Inflammatory macrophage treated with lipopolysaccharide for 1 hour (primary cell): ENCODE measurements at regions not wholly inside any gene's neighbourhood (a gene's known extent, or its start where the extent isn't known, plus 50 kb on each side); places are given as distances from the start of the nearest gene placed in this dataset.

Source experiments
- DNase-seq, 2 donors: peaks; one replicate each; pipeline ENCODE4 v3.0.0-alpha.2; 2020 to 2022

DNA sequence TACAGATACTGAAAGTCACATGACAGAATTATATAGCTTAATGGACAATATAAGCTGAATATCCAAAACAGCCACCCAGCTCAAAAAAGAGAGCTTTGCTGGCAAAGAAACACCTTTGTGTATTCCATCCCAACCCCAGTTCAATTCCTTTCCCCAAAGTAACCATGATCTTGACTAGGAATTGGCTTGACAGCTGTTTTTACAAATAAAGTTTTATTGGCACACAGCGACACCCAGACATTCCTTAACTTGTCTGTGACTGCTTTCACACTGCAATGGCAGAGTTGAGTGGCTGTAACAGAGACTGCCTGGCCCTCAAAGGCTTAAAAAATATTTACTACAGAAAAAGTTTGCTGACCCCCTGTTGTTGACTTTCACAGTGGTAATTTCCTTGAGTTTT, 264.0 kb upstream of the TSHZ2 start:
- no peak for DNase-seq

GRCh38 chr20:52704553-52704952, 267.6 kb upstream of the TSHZ2 start:
- DNase-seq, result no peak

DNA sequence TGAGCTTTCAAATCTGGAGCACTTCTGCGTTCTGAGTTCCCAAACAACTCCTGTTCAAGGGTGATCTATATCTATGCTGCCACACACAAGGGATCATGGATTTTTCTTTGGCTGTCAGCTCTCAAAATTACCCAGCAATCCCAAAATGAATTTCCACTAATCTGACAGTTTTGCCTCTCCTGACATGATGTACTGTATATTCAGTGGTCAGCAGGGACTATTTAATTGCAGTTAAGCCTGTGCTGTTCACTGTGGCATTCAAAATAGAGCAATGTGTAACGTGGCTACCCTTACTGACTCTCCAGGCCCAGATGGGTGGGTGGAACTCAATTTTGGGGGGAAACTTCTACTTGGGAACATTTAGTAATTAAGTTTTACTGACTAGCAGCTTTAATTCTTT, 283.8 kb upstream of the TSHZ2 start:
- DNase-seq, result no peak

- no peak for DNase-seq
Observed at GRCh38 chr20:52684905-52685304, 287.3 kb upstream of the TSHZ2 start.

DNA sequence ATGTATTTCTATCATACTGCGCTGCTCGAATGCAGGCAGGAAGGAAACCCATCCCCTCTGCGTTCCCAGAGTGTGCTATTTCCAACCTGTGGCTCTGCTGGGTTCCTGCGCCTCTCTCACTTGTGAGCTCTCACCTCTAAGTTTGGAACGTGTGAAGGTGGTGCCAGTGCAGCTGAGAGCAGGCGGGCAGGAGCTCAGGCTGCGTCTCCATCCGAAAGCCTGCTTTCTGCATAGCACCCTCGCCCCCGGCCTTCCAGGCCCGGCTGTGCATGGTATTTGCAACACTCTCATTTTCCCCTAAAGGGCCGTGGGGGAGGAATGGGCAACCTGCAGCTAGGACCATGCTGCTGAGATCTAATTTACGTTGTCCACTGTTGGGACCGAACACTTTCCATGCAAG, 288.0 kb upstream of the TSHZ2 start:
- DNase-seq, result no peak

DNA sequence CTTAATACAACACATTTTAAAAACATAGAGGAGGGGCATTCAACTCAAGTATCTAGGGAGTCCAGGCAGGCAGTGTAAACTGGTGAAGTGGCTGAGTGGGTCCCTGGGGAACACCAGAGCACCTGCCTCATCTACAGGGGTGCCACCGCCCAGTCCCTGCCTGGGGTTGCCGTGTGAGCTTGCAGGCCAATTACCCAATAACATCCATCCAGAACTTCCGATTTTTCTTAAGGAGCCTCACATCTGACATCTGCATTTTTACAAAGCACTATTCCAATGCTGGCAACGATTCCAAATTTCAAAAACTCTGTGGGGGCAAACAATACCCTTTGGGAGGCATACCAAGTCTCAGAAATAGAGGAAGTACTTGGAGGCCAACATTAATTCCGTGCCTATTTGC, 288.4 kb upstream of the TSHZ2 start:
- peak in 1 of 2 donors; percentile 7 for DNase-seq

GRCh38 chr20:52682237-52682636, 289.9 kb upstream of the TSHZ2 start:
- peak; percentile 22 to 48 for DNase-seq

- no peak for DNase-seq
Observed at GRCh38 chr20:52681288-52681687, 290.9 kb upstream of the TSHZ2 start.

DNA sequence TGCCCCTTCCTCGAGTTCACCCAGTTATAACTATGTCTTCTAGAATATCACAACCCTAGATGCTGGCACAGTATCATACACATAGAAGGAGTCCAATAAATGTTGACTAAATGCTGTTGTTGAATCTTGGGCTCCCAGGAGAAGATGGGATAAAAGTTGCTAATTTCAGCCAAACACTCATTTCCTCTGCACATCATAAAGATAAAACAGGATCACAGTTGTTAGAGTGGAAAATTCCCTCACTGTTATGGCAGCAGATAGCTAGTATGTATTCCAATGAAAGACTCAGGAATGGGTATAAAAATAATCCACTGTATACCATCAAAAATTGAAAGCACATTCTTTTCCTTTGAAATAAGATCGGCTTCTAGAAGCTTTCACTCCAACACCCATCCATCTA, 294.9 kb upstream of the TSHZ2 start:
- no peak for DNase-seq

GRCh38 chr20:52676283-52676995, 295.7 kb upstream of the TSHZ2 start:
- DNase-seq, result no peak

GRCh38 chr20:52675375-52675774, 296.8 kb upstream of the TSHZ2 start:
- DNase-seq, result peak; percentile 60 to 84

GRCh38 chr20:52668626-52669025, 303.5 kb upstream of the TSHZ2 start:
- no peak for DNase-seq

- no peak for DNase-seq
Observed at GRCh38 chr20:52667358-52667757, 304.8 kb upstream of the TSHZ2 start.

DNA sequence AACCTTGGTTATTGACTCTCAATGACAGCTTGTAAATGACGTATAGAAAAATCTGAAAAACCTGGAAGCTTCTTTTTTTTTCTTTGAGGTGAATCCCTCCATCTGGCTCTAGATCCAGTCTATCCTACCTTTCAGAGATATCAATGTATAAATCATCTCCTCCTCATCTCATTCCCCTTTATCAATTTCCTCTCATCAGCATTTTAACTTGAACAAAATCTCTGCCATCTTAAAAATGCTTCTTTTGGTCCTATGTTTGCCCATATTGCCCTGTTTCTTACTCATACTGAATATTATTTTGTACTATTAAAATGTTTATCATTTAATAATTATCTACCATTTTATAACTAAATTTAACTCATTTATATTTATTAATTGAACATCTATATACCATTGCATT, 306.7 kb upstream of the TSHZ2 start:
- DNase-seq, result no peak

DNA sequence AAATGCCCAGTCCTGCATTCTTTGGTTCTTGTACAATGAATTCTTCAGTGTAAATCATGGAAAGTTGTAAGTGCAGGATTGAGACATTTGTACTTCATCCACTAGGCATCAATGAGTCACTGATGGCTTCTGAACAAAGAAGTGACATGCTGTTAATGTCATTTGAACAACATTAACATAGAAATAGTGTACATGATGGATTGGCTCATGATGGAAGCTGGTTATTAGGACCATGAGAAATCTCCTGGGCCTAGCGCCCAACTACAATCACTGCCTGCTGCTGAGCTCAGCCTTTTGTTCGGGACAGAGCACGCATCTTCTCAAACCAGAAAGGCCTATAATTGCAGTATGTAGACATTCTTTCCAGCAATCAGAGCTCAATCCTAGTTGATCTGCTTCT, 316.8 kb upstream of the TSHZ2 start:
- DNase-seq, result no peak

- DNase-seq, result peak; percentile 20 to 56
Observed at GRCh38 chr20:52654567-52654966, 317.6 kb upstream of the TSHZ2 start.

GRCh38 chr20:52652271-52652670, 319.9 kb upstream of the TSHZ2 start:
- peak; percentile 41 to 61 for DNase-seq

GRCh38 chr20:52649727-52650126, 322.4 kb upstream of the TSHZ2 start:
- no peak for DNase-seq

DNA sequence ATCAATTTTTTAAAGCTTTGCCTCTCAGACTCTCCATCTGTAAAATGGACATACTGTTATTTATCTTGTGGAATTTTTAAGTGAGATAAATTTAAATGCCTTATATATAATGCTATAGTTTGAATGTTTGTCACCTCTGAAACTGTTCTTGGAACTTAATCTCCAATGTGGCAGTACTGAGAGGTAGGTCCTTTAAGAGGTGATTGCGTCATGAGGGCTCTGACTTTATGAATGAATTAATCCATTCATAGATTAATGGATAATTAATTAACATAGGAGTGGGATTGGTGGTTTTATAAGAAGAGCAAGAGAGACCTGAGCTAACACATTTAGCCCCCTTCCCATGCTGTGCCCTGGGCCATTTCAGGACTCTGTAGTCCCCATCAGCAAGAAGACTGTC, 326.3 kb upstream of the TSHZ2 start:
- DNase-seq, result no peak

DNA sequence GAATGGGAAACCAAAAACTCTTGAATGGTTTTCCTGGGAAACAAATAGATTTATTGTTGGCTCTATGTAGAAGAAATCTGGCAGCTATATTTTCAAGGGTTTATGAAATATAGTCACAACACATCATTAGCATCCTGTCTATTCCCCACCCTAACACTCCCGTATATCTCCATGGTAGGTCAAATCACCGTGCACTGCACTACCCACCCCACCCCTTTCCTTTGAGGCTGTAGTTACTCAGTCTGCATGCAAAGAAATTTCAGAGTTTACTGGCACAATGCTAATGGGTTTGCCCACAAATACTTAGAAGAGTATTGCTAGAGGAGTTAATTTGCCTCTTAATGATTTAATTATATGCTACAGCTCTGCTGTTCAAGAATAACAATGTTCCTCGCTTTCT, 329.1 kb upstream of the TSHZ2 start:
- DNase-seq, result no peak

- DNase-seq, result no peak
Observed at GRCh38 chr20:52637201-52637600, 335.0 kb upstream of the TSHZ2 start.

DNA sequence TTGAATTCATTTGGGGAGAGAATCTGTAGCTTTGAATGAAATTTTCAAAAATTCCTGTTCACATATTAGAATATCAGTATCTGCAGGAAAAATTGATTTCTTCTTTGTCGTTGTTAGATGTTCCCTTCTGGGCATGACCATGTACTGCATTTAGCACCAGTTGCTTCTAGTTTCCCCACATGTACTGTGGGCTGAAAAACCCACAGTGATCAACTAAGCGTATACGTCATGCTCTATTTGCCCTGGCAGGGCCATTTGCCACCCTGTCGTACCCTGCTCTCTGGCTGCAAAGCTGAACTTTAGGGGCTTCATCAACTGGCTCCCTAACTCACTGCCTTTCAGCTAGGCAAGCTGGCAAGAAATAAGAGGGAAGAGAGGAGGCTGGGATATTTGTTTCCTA, 340.7 kb upstream of the TSHZ2 start:
- no peak for DNase-seq

DNA sequence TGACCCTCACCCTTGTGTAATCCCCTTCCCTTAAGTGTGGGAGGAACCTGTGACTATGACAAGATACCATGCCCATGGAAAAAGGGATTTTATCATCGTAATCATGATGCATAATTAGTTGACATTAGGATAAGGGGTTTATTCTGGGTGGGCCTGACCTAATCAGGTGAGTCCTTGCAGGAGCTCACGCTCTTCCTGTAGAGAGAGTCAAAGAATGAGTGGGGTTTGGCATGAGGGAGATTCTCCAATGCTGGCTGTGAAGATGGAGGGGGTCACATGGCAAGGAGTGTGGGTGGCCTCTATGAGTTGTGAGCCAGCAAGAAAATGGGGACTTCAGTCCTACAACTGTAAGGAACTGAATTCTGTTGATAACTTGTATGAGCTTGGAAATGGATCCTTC, 342.0 kb upstream of the TSHZ2 start:
- DNase-seq, result no peak

- DNase-seq, result no peak
Observed at GRCh38 chr20:52624281-52624680, 347.9 kb upstream of the TSHZ2 start.

DNA sequence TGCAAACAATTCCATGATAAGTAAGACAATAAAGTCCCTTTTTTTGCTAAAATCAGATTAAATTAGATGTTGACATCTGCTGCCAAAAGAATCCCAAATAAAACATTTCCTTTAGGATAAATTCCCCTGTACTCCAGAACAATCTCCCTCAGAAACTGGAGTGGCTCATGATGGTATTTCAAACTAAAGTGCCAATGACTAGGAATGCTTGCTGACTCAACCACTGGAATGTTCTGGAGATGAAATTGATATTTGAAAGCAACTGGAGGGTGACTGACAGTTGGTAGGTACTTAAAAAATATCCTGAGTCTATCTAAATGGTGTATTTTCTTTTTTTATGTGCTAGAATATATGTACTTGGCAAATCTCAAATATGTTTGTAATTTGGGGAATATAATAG, 350.1 kb upstream of the TSHZ2 start:
- DNase-seq, result no peak

GRCh38 chr20:52621401-52621800, 350.8 kb upstream of the TSHZ2 start:
- no peak for DNase-seq
